Spleen (tissue), 7 donors: ENCODE measurements at regions not wholly inside any gene's neighbourhood (a gene's known extent, or its start where the extent isn't known, plus 50 kb on each side); places are given as distances from the start of the nearest gene placed in this dataset.

ENCODE experiments used
- CTCF ChIP-seq, 11 experiments: fragments of 200-600 bp in 7 of 11; fragments of 450-650 bp in 4 of 11; sonication (generic) in 4 of 11; IDR thresholded peaks in 8 of 11; conservative IDR thresholded peaks in 3 of 11; 1 replicate in 7 of 11; 2 replicates in 4 of 11; pipeline versions ENCODE4 v1.4.0 to v1.8.0; 2016 to 2021; ENCODE audit warnings: antibody characterized with exemption in 11 of 11, inconsistent platforms in 4 of 11, mild to moderate bottlenecking in 1 of 11
- POLR2A ChIP-seq, 3 donors: fragments of 450-650 bp; IDR thresholded peaks; one replicate each; pipeline ENCODE4 v1.5.1; 2017; ENCODE audit warnings: antibody characterized with exemption in 3 of 3, mild to moderate bottlenecking in 1 of 3
- POLR2AphosphoS5 ChIP-seq, 3 donors: sonication (generic); formaldehyde crosslinking; IDR thresholded peaks; one replicate each; pipeline ENCODE4 v1.5.1; 2017; ENCODE audit warnings: antibody characterized with exemption in 3 of 3
- donor health status: DM: no; HTN: no; CAD: no; lungs with moderate emphysema.
- donor health status: DM: no; HTN: no; CAD: no.
- donor health status: DM: no; HTN: no; CAD: no.

DNA sequence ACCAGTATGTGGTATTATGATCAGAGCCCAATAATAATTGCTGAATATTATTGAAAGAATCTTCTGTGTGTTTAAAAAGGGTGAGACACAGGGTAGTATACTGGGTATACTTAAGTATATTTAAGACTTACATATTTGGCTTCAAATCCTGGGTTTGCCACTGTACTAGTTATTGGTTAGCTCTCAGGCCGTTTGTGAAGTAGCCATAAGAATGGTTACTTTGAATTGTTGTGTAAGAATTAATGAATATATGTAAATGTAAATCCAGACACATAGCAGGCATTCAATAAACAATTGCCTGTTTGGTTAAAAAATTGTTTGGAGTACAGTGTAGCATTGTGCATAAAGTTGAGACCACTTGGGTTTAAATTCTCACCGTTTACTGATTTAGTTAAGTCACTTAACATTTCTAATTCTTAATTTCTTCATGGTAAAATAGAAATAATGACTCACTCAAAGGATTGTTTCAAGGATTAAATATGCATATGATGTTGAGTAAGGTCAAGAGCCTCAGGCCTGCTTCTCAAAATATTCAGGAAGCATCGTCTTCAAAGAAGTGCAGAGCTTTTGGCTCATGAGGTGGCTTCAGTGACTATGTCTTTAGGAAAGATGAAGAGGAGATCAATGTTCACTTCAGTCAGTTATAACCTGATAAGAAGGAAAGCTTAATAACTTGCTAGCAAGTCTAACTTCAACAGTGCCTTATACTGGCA lies 207.9 kb upstream of the NT5C1B start:
- TF ChIP-seq CTCF (IDR thresholded peaks at IDR 0.05 in 8 of 11, conservative IDR thresholded peaks at IDR 0.05 in 3 of 11) (no peak), POLR2A (IDR thresholded peaks at IDR 0.05) (no peak), POLR2AphosphoS5 (IDR thresholded peaks at IDR 0.05) (no peak)
